PC-3 (cell line): ENCODE measurements at regions not wholly inside any gene's neighbourhood (a gene's known extent, or its start where the extent isn't known, plus 50 kb on each side); places are given as distances from the start of the nearest gene placed in this dataset.

Experiments used
- ATAC-seq: fragments of 200-7000 bp; cut with Tn5 transposase; 2 replicates; pipeline ENCODE4 v1.9.1; 2020; ENCODE audit warnings: mild to moderate bottlenecking, moderate library complexity
- BruUV-seq: library from RNA; stranded (reverse); fragments of 400-500 nt; replicated peaks from 2 replicates; lab custom pipeline; 2021; lab: Mats Ljungman, UMichigan
- CTCF ChIA-PET: fragments of 300-600 bp; sonication (Branson Sonifier 250); formaldehyde crosslinking; loops from one replicate; lab custom pipeline; 2022; ENCODE audit warnings: antibody characterized with exemption; lab: Charles Lee
- POLR2A ChIA-PET: fragments of 300-600 bp; sonication (Branson Sonifier 250); formaldehyde crosslinking; loops from one replicate; lab custom pipeline; 2022; ENCODE audit warnings: antibody characterized with exemption; ENCODE audit not compliant: unreplicated experiment; lab: Charles Lee
- DNase-seq: peaks from one replicate; pipeline ENCODE4 v3.0.0-alpha.2; 2015
- H2AFZ ChIP-seq: fragments of 300-600 bp; sonication (generic); 2 replicates; pipeline ENCODE4 v1.6.0; 2016; ENCODE audit warnings: antibody characterized with exemption, low read length
- H3F3A ChIP-seq: fragments of 300-600 bp; sonication (generic); one replicate; pipeline ENCODE4 v1.6.0; 2017; ENCODE audit warnings: antibody characterized with exemption, low read length, control low read depth, mild to moderate bottlenecking; ENCODE audit not compliant: unreplicated experiment
- H3K27ac ChIP-seq: fragments of 300-600 bp; sonication (generic); 2 replicates; pipeline ENCODE4 v1.5.1; 2016; ENCODE audit warnings: mild to moderate bottlenecking, low read length
- H3K27me3 ChIP-seq: fragments of 300-600 bp; sonication (generic); 2 replicates; pipeline ENCODE4 v1.6.1; 2016; ENCODE audit warnings: low read length, mixed read lengths
- H3K36me3 ChIP-seq: fragments of 300-600 bp; sonication (generic); 2 replicates; pipeline ENCODE4 v1.6.1; 2016; ENCODE audit warnings: low read depth, mixed run types, low read length, mixed read lengths
- H3K4me1 ChIP-seq: fragments of 300-600 bp; sonication (generic); 2 replicates; pipeline ENCODE4 v1.5.1; 2016; ENCODE audit warnings: low read length; ENCODE audit not compliant: insufficient read depth
- H3K4me2 ChIP-seq: fragments of 300-600 bp; sonication (generic); 2 replicates; pipeline ENCODE4 v1.6.0; 2016; ENCODE audit warnings: low read length
- H3K4me3 ChIP-seq: fragments of 300-600 bp; sonication (generic); 2 replicates; pipeline ENCODE4 v1.5.1; 2016; ENCODE audit warnings: mild to moderate bottlenecking, low read length, mixed read lengths
- H3K79me2 ChIP-seq: fragments of 300-600 bp; sonication (generic); 2 replicates; pipeline ENCODE4 v1.6.1; 2017; ENCODE audit warnings: low read length, mixed read lengths
- H3K9ac ChIP-seq: fragments of 300-600 bp; sonication (generic); 2 replicates; pipeline ENCODE4 v1.6.0; 2016; ENCODE audit warnings: mild to moderate bottlenecking, low read length
- H3K9me2 ChIP-seq: fragments of 300-600 bp; sonication (generic); replicated peaks from 2 replicates; pipeline ENCODE4 v1.6.1; 2016; ENCODE audit warnings: mixed run types, low read length, mixed read lengths
- H3K9me3 ChIP-seq: fragments of 300-600 bp; sonication (generic); 2 replicates; pipeline ENCODE4 v1.6.1; 2016; ENCODE audit warnings: low read length, mixed read lengths
- H4K20me1 ChIP-seq: fragments of 300-600 bp; sonication (generic); 2 replicates; pipeline ENCODE4 v1.6.1; 2016; ENCODE audit warnings: low read length, mixed read lengths
- CTCF ChIP-seq: fragments of 300-600 bp; sonication (generic); conservative IDR thresholded peaks from 2 replicates; pipeline ENCODE4 v1.5.1; 2017; ENCODE audit warnings: antibody characterized with exemption, low read depth, mild to moderate bottlenecking, low read length
- EZH2 ChIP-seq: fragments of 300-600 bp; sonication (generic); IDR thresholded peaks from one replicate; pipeline ENCODE4 v1.6.1; 2017; ENCODE audit warnings: antibody characterized with exemption, mild to moderate bottlenecking, low read length; ENCODE audit not compliant: unreplicated experiment
- EZH2phosphoT487 ChIP-seq: fragments of 300-600 bp; sonication (generic); IDR thresholded peaks from 2 replicates; pipeline ENCODE4 v1.6.1; 2018; ENCODE audit warnings: mild to moderate bottlenecking, antibody characterized with exemption, low read length, borderline replicate concordance
- intact Hi-C: fragments of 100-400 bp; cut with micrococcal nuclease; formaldehyde crosslinking; loops from 2 replicates; pipeline ENCODE4 v1.9.0; 2023

DNA sequence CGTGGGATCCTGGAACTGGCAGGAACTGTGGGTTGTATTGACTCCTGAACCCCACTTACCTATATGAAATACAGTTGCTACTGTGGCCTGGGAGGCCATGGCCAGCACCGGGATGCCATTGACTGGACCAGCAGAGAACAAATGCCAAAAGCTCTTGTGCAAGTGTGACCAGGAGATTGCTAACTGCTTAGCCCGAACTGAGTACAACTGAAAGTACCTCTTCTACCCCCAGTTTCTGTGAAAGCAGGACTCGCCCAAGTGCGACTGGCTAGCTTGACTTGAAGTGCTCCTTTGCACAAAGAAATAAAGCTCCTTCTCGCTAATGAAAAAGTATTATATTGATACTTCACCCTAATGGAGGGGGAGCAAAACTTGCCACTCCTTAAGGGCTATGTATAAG is 101.3 kb upstream of the ATP11B start:
- CTCF ChIA-PET: interaction anchor here (0.5 kb wide), 1 partner anchor 22 kb away, joined by 5 read pairs; no protein-coding TSS in a partner anchor
- H4K20me1 ChIP-seq: no peaks in the 10 kb centered on the region
- peaks cover 66% of the 10 kb centered on the region for H3K27me3 ChIP-seq
- H3K9ac ChIP-seq: no peak overlapping the region
- H3K4me2 ChIP-seq: no peak overlapping the region
- POLR2A ChIA-PET: no interaction called here
- no peaks in the 10 kb centered on the region for H3K4me1 ChIP-seq
- H3K79me2 ChIP-seq: no peaks in the 10 kb centered on the region
- H2AFZ ChIP-seq: no peak overlapping the region
- H3K36me3 ChIP-seq: no peaks in the 10 kb centered on the region
- intact Hi-C loops: no loop called here
- H3F3A ChIP-seq: no peaks in the 10 kb centered on the region
- no peak overlapping the region for H3K27ac ChIP-seq
- DNase-seq: no peak
- no TSS peak for BruUV-seq
- H3K9me3 ChIP-seq: no peaks in the 10 kb centered on the region
- no peak overlapping the region for H3K4me3 ChIP-seq
- TF ChIP-seq EZH2phosphoT487: no peak
- no peak for TF ChIP-seq EZH2
- TF ChIP-seq CTCF: no peak
- no peak for ATAC-seq
- H3K9me2 ChIP-seq: no peaks in the 10 kb centered on the region

DNA sequence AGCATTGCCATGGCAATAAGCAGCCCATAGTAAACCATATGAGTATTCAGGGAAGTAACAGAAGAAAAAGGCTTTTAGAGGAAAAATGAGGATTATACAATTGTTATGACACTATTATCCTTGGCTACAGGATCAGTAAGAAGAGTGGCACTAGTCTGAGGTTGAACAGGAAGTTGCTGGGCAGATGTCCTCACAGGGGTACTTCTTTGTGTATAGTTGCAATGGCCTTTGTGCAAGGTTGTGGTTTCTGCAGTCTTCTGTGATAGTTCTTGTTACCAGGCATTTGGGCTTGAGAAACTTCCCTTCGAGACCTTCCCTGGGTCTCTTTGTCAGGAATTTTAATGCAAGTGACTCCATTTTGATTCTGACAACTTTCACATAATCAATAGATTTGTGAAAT is 100.6 kb upstream of the ATP11B start:
- TF ChIP-seq EZH2phosphoT487 (no peak), CTCF (no peak), EZH2 (no peak)
- intact Hi-C loops: no loop called here

GRCh38 chr3:182693723-182694122 is 99.6 kb upstream of the ATP11B start:
- DNase-seq: no peak
- ATAC-seq: no peak
- Histone ChIP-seq H4K20me1 (no peaks in the 10 kb centered on the region), H3K27ac (no peak overlapping the region), H3K4me3 (no peak overlapping the region), H3K9ac (no peak overlapping the region), H3K4me2 (no peak overlapping the region), H3K27me3 (peaks cover 55% of the 10 kb centered on the region), H3K4me1 (no peaks in the 10 kb centered on the region), H3K36me3 (no peaks in the 10 kb centered on the region), H3F3A (no peaks in the 10 kb centered on the region), H3K9me3 (no peaks in the 10 kb centered on the region), H2AFZ (no peak overlapping the region), H3K9me2 (no peaks in the 10 kb centered on the region), H3K79me2 (no peaks in the 10 kb centered on the region)
- POLR2A ChIA-PET: interaction anchor here (0.6 kb wide), 1 partner anchor 1228 kb away, joined by 3 read pairs; no protein-coding TSS in a partner anchor
- intact Hi-C loops: no loop called here
- TF ChIP-seq EZH2 (no peak), EZH2phosphoT487 (no peak), CTCF (no peak)
- BruUV-seq: no TSS peak
- CTCF ChIA-PET: no interaction called here

More for the DNA sequence above, 100.6 kb upstream of the ATP11B start:
- Histone ChIP-seq H3K27ac (no peak overlapping the region), H3F3A (no peaks in the 10 kb centered on the region), H3K9ac (no peak overlapping the region), H4K20me1 (no peaks in the 10 kb centered on the region), H3K27me3 (peaks cover 64% of the 10 kb centered on the region), H3K9me3 (no peaks in the 10 kb centered on the region), H3K36me3 (no peaks in the 10 kb centered on the region), H3K9me2 (no peaks in the 10 kb centered on the region), H3K79me2 (no peaks in the 10 kb centered on the region), H3K4me2 (no peak overlapping the region), H2AFZ (no peak overlapping the region), H3K4me3 (no peak overlapping the region), H3K4me1 (no peaks in the 10 kb centered on the region)
- ChIA-PET CTCF (no interaction called here), POLR2A (no interaction called here)
- DNase-seq (no peak), ATAC-seq (no peak)
- BruUV-seq: no TSS peak
